ENCODE measurements at regions not wholly inside any gene's neighbourhood (a gene's known extent, or its start where the extent isn't known, plus 50 kb on each side); places are given as distances from the start of the nearest gene placed in this dataset.

DNA sequence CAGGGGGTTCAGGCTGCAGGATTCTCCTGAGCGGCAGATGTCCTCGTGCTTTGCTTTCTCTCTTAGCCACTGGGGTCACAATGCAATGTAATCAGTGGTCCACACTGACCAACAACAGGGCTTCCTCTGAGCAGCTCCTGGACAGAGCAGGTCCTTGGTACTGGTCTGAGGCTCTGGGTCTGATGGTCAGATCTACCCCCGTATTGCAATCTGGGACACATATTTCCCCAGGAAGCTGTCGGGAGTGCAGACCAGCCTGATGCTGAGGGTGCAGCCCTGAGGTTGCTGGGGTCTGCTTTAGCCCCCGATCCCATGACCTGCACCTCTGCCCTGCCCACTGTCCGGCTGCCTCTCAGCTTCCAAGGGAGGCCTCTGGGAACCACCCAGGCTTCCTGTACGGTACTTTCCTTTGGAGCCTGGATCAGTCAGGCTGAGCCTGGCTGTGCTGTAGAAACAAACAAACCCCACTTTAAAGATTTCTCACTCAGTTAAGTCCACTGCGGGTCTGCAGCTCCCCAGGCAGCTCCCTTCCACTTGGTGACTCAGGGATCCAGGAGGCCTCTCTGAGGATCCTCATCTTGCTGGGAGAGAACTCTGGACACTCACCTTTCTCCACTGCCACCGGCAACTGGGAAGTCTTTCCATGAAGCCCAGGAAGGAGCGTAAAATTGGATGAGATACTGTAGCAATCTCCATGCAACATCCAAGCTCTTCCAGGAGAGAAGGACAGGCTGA, 1046.6 kb downstream of the TBC1D22A start:
- TF ChIP-seq, protein P1, sequence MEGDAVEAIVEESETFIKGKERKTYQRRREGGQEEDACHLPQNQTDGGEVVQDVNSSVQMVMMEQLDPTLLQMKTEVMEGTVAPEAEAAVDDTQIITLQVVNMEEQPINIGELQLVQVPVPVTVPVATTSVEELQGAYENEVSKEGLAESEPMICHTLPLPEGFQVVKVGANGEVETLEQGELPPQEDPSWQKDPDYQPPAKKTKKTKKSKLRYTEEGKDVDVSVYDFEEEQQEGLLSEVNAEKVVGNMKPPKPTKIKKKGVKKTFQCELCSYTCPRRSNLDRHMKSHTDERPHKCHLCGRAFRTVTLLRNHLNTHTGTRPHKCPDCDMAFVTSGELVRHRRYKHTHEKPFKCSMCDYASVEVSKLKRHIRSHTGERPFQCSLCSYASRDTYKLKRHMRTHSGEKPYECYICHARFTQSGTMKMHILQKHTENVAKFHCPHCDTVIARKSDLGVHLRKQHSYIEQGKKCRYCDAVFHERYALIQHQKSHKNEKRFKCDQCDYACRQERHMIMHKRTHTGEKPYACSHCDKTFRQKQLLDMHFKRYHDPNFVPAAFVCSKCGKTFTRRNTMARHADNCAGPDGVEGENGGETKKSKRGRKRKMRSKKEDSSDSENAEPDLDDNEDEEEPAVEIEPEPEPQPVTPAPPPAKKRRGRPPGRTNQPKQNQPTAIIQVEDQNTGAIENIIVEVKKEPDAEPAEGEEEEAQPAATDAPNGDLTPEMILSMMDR (IDR thresholded peaks at IDR 0.05), result no peak
- no peak for TF ChIP-seq POLR2A (IDR thresholded peaks at IDR 0.05)

Measured in adrenal gland (tissue), 5 donors.